ENCODE measurements at regions not wholly inside any gene's neighbourhood (a gene's known extent, or its start where the extent isn't known, plus 50 kb on each side); places are given as distances from the start of the nearest gene placed in this dataset.

DNA sequence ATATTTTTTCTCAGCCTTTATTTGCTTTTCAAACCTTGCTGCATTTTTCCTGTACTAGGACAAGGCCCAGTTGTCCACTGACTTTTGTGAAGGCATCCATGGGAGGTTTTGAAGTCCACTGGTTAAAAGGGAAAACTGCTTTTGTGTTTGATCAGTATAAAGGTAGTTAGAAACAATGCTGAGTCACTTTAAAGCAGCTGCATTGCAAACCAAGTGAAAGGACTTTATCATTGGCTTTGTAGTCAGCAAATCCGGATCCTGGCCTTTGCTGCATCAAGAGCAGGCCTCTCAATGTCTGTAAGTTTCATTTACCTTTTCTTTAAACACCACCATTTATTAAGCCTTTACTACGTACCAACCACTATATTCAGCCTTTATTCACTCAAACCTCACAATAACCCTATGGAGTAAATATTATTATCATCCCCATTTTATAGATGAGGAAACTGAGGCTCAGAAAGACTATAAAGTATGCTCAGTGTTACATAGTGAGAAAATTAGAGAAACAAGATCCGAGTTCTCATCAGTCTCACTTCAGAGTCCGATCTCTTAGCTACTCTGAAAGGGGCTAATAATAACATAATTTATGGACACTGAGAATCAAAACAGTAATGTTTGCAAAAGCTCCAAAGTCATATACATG is 60.6 kb upstream of the HSD17B12 start:
- TF ChIP-seq POLR2A (IDR thresholded peaks at IDR 0.05) (no peak), EP300 (IDR thresholded peaks at IDR 0.05) (no peak)
